Keratinocyte (primary cell): ENCODE measurements at regions not wholly inside any gene's neighbourhood (a gene's known extent, or its start where the extent isn't known, plus 50 kb on each side); places are given as distances from the start of the nearest gene placed in this dataset.

ENCODE experiments used
- DNase-seq: peaks from one replicate; pipeline ENCODE4 v3.0.0-alpha.2; 2011; ENCODE audit warnings: low read depth, missing footprints, low spot score
- FAIRE-seq: peaks from 2 replicates; lab custom pipeline; 2011; peaks lifted over from hg19 to GRCh38; lab: Jason Lieb, UNC
- H2AFZ ChIP-seq: 2 replicates; pipeline ENCODE4 v1.6.0; 2012; ENCODE audit warnings: low read length, control low read depth, inconsistent platforms; ENCODE audit not compliant: control insufficient read depth
- H3K27ac ChIP-seq: 2 replicates; pipeline ENCODE4 v1.5.1; 2011; ENCODE audit warnings: low read length; ENCODE audit not compliant: control insufficient read depth, insufficient read depth
- H3K27me3 ChIP-seq: 3 replicates; pipeline ENCODE4 v1.6.0; 2011; ENCODE audit warnings: low read length; ENCODE audit not compliant: control insufficient read depth, insufficient read depth; ENCODE audit errors: extremely low read depth
- H3K36me3 ChIP-seq, 2 experiments: 2 replicates in 1 of 2; 3 replicates in 1 of 2; pipeline ENCODE4 v1.5.1; 2011; ENCODE audit warnings: low read length in 2 of 2, mild to moderate bottlenecking in 1 of 2; ENCODE audit not compliant: control insufficient read depth in 2 of 2, insufficient read depth in 2 of 2; ENCODE audit errors: extremely low read depth in 1 of 2
- H3K4me1 ChIP-seq: 3 replicates; pipeline ENCODE4 v1.5.1; 2011; ENCODE audit warnings: low read length; ENCODE audit not compliant: control insufficient read depth, insufficient read depth; ENCODE audit errors: extremely low read depth
- H3K4me2 ChIP-seq: 3 replicates; pipeline ENCODE4 v1.6.0; 2011; ENCODE audit warnings: low read depth, low read length; ENCODE audit not compliant: control insufficient read depth, insufficient read depth; ENCODE audit errors: extremely low read depth
- H3K4me3 ChIP-seq, 3 experiments: fragments of 200-600 bp in 1 of 3; sonication (generic) in 1 of 3; 2 replicates in 2 of 3; 3 replicates in 1 of 3; pipeline ENCODE4 v1.5.1; 2011 to 2016; ENCODE audit warnings: low read length in 3 of 3, mild to moderate bottlenecking in 3 of 3, control low read depth in 2 of 3, inconsistent platforms in 1 of 3, low read depth in 1 of 3, mixed read lengths in 1 of 3, mixed run types in 1 of 3, moderate library complexity in 1 of 3; ENCODE audit not compliant: control insufficient read depth in 2 of 3, insufficient read depth in 2 of 3; ENCODE audit errors: extremely low read depth in 1 of 3
- H3K79me2 ChIP-seq: 2 replicates; pipeline ENCODE4 v1.6.0; 2012; ENCODE audit warnings: low read length; ENCODE audit not compliant: control insufficient read depth, insufficient read depth
- H3K9ac ChIP-seq: 3 replicates; pipeline ENCODE4 v1.6.0; 2011; ENCODE audit warnings: low read length; ENCODE audit not compliant: control insufficient read depth, insufficient read depth; ENCODE audit errors: extremely low read depth
- H3K9me1 ChIP-seq: 3 replicates; pipeline ENCODE4 v1.6.0; 2011; ENCODE audit warnings: low read length; ENCODE audit not compliant: control insufficient read depth, insufficient read depth; ENCODE audit errors: extremely low read depth
- H3K9me3 ChIP-seq: 2 replicates; pipeline ENCODE4 v1.5.1; 2012; ENCODE audit warnings: low read depth, low read length; ENCODE audit not compliant: control insufficient read depth
- H4K20me1 ChIP-seq: 3 replicates; pipeline ENCODE4 v1.6.0; 2011; ENCODE audit warnings: low read length; ENCODE audit not compliant: control insufficient read depth, insufficient read depth; ENCODE audit errors: extremely low read depth
- EZH2 ChIP-seq: IDR thresholded peaks from one replicate; pipeline ENCODE4 v1.6.1; 2012; ENCODE audit warnings: inconsistent platforms, mild to moderate bottlenecking, low read length, moderate library complexity
- dilution Hi-C: fragments of 300-500 bp; cut with MboI; formaldehyde crosslinking; loops from one replicate; pipeline ENCODE4 v1.7.0; 2020; ENCODE audit warnings: low sequenced_read_pairs; ENCODE audit not compliant: extremely low pct_ligation_motif_present
- TF ChIP-seq, protein P1 (sequence below), 3 experiments: IDR thresholded peaks in 1 of 3; conservative IDR thresholded peaks in 1 of 3; optimal IDR thresholded peaks in 1 of 3; 2 replicates in 2 of 3; 3 replicates in 1 of 3; pipeline versions ENCODE3 to v1.5.1; 2011; ENCODE audit warnings: low read length in 3 of 3, mild to moderate bottlenecking in 3 of 3, moderate library complexity in 2 of 3, control low read depth in 1 of 3, inconsistent platforms in 1 of 3; ENCODE audit not compliant: insufficient read depth in 2 of 3; ENCODE audit errors: extremely low read depth in 1 of 3

GRCh38 chr3:3237979-3238378 is 58.5 kb upstream of the CRBN start:
- no peak overlapping the region for H3K27ac ChIP-seq
- H2AFZ ChIP-seq = no peak overlapping the region
- H3K9ac ChIP-seq = no peak overlapping the region
- TF ChIP-seq, protein P1, sequence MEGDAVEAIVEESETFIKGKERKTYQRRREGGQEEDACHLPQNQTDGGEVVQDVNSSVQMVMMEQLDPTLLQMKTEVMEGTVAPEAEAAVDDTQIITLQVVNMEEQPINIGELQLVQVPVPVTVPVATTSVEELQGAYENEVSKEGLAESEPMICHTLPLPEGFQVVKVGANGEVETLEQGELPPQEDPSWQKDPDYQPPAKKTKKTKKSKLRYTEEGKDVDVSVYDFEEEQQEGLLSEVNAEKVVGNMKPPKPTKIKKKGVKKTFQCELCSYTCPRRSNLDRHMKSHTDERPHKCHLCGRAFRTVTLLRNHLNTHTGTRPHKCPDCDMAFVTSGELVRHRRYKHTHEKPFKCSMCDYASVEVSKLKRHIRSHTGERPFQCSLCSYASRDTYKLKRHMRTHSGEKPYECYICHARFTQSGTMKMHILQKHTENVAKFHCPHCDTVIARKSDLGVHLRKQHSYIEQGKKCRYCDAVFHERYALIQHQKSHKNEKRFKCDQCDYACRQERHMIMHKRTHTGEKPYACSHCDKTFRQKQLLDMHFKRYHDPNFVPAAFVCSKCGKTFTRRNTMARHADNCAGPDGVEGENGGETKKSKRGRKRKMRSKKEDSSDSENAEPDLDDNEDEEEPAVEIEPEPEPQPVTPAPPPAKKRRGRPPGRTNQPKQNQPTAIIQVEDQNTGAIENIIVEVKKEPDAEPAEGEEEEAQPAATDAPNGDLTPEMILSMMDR (optimal IDR thresholded peaks at IDR 0.05 in 1 of 3, IDR thresholded peaks at IDR 0.05 in 1 of 3, conservative IDR thresholded peaks at IDR 0.05 in 1 of 3; ENCODE audit: extremely low read depth in 1 of 3, insufficient read depth in 2 of 3, low read length in 3 of 3) = no peak
- no peak for TF ChIP-seq EZH2
- H3K4me3 ChIP-seq = no peak overlapping the region
- FAIRE-seq (no peak), DNase-seq (no peak)
- no peaks in the 10 kb centered on the region for H3K79me2 ChIP-seq
- H3K9me1 ChIP-seq = no peaks in the 10 kb centered on the region
- no peaks in the 10 kb centered on the region for H3K9me3 ChIP-seq
- no peaks in the 10 kb centered on the region for H3K36me3 ChIP-seq
- no peaks in the 10 kb centered on the region for H3K27me3 ChIP-seq
- H3K4me2 ChIP-seq = no peak overlapping the region
- dilution Hi-C loops = no loop called here
- no peaks in the 10 kb centered on the region for H4K20me1 ChIP-seq
- no peaks in the 10 kb centered on the region for H3K4me1 ChIP-seq

GRCh38 chr3:3232251-3232650 is 52.8 kb upstream of the CRBN start:
- no peaks in the 10 kb centered on the region for H3K36me3 ChIP-seq
- H3K4me2 ChIP-seq = no peak overlapping the region
- no peaks in the 10 kb centered on the region for H4K20me1 ChIP-seq
- no peak overlapping the region for H3K27ac ChIP-seq
- FAIRE-seq = no peak
- no peaks in the 10 kb centered on the region for H3K9me3 ChIP-seq
- no peak overlapping the region for H3K9ac ChIP-seq
- H3K79me2 ChIP-seq = no peaks in the 10 kb centered on the region
- H3K4me1 ChIP-seq = no peaks in the 10 kb centered on the region
- no peak for DNase-seq
- H3K9me1 ChIP-seq = no peaks in the 10 kb centered on the region
- H2AFZ ChIP-seq = no peak overlapping the region
- H3K27me3 ChIP-seq = no peaks in the 10 kb centered on the region
- no peak for TF ChIP-seq EZH2
- TF ChIP-seq, protein P1 (optimal IDR thresholded peaks at IDR 0.05 in 1 of 3, IDR thresholded peaks at IDR 0.05 in 1 of 3, conservative IDR thresholded peaks at IDR 0.05 in 1 of 3; ENCODE audit: extremely low read depth in 1 of 3, insufficient read depth in 2 of 3, low read length in 3 of 3) = no peak
- dilution Hi-C loops = no loop called here
- no peak overlapping the region for H3K4me3 ChIP-seq
